NCI-H146 (cell line): ENCODE measurements at regions not wholly inside any gene's neighbourhood (a gene's known extent, or its start where the extent isn't known, plus 50 kb on each side); places are given as distances from the start of the nearest gene placed in this dataset.
"Not testable (repeated sequence)": the region's sequence is repeated elsewhere in the genome, so short reads cannot be mapped to it uniquely, and the experiment has no call there.

Experiments used
- DNase-seq: peaks from one replicate; lab custom pipeline; 2025; lab: John Stamatoyannopoulos, UW

DNA sequence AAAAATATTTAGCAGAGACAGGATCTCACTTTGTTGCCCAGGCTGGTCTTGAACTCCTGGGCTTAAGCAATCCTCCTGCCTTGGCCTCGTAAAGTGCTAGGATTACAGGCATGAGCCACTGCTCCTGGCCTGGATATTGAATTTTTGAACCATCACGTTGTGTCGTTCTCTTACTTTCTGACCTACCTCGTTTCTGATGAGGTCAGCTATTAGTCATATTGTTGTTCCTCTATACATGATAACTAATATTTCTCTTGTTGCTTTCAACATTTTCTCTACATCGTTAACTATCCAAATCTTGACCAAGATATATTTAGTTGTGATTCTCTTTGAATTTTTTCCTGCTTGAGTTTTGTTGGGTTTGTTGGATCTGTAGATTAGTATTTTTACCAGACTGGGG lies 541.3 kb upstream of the SOX11 start:
- no peak for DNase-seq

DNA sequence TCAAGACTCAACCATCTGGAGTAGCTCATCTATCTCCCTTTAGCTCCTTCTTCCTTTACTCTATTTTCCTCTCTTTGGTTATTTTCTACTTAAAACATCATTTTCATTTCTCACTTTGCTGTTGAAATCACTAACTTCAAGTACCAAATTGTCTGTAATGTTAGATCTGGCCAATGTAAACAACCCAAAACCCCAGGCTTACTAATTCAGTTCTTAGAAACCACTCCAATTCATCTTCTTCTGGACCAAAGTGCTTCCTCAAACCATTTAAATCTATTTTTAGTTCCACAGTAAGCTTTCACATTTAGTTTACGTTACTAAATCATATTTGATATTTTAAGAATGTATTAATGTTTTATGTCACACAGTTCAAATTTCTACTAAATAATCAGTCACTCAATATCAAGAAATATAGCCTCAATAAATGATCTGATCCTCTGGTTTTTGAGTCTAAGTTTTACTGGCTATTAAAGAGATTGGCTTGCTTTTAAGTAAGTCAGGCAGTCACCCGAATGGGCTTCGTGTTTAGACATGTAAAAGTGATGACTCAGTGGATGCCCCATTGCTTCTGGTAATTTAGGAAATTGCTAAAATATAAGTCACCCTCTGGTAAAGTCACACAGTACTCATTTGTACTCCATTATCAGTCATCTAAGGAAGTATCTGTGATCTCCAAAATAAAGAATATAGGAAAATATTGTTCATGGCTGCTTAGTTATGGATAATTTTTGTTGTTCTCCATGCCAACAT lies 527.2 kb upstream of the SOX11 start:
- no peak for DNase-seq

DNA sequence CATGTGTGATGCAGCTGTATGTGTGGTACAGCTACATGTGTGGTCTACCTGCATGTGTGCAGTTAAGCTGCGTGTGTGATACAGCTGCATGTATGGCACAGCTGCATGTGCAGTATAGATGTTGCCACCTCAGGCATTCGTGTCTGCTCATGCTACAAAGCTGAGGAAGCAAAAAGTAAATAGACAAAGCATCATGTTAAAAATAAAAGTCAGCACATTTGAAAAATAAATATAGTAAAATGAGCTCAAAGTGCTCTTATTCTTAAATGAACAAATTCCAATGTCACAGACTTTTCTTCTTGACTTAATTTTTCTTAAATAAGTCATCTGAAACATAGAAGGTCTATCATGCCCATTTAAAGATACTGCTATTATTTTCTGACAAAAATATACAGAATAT lies 519.3 kb upstream of the SOX11 start:
- DNase-seq: no peak

DNA sequence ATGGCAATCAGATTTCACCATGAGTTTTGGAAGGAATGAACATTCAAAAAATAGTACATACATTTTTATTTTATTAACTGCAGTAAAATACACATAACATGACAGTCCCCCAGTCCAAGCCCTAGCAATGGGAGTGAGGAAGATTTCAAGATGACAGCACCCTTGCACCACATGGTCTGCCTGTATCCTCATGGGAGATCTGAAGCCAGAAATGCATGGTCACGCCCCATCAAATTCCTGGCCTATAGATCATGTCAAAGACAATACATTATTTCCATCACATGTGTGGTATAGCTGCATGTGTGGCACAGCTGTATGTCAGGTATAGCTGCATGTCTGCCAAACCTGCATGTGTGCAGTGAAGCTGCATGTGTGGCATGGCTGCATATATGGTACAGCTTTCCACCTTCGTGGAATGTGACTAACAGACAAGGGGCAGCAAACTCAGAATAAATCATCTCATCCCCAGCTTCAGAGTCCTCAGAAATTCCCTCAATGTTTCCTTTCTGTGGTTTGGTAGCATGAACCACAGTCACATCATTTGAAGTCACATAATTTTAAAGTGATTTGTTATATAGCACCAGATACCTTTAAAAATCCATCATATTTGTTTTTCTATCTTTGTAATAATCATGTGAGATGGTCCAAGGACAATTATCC lies 518.2 kb upstream of the SOX11 start:
- DNase-seq: no peak

DNA sequence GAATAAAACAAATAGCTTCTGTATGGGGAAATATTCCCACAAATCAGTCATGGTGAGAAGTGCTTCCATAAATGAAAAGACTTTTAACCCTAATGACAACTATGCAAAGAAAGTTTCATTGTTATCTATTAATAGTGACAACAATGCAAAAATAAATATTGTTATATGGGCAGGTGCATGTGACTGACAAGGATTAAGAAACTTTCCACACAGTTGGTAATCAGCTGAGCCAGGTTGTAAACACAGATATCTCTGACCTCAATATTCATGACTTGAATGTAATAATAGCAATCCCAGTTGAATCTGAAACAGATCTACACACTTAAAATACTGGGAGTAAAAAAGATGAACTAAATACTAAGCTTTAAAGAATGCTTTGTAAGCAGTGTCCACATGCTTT lies 517.0 kb upstream of the SOX11 start:
- DNase-seq: peak; percentile 17

DNA sequence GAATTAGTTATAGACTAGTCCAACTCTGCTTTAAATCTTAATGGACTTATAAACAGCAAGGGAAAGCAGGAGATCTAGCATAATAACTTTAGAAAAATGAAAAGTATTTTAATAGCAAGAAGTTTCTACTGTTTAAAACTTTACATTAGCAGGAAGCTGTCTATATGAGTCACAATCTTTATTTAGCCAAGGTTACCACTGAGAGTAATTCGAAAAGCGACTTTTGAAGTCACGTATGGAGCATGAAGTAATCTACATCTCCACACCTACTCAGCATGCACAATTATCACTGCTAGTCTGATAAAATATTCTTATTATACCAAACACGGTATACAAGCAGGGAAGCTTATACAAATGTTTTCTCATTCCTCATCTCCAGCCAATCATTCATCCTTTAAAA lies 515.4 kb upstream of the SOX11 start:
- DNase-seq: no peak

DNA sequence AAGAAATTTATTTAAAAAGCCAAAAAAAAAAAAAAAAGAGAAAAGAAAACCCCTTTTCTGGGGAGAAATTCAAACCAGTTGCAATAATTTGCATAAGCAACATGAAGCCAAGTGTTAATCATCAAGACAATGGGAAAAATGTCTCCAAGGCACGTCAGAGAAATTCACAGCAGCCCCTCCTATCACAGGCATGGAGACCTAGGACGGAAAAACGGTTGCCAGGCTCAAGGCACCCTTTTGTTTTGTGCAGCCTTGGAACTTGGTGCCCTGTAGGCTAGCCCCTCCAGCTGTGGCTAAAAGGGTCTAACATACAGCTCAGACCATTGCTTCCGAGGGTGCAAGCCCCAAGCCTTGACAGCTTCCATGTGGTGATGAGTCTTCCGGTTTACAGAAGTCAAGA lies 509.2 kb upstream of the SOX11 start:
- no peak for DNase-seq

DNA sequence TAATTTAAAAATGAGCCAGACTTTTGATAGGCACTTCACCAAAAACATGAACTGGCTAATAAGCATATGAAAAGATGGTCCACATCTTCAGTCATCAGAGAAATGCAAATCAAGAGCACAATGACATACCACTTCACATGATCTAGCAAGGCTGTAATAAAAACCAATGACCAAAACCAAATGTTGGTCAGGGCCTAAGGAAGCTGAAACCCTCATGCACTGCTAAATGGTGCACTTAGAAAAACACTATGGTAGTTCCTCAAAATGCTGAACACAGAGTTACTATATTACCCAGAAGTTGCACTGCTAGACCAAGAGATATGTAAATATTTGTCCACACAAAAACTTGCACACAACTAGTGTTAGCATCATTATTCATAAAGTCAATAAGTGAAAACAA lies 504.9 kb upstream of the SOX11 start:
- DNase-seq: no peak

DNA sequence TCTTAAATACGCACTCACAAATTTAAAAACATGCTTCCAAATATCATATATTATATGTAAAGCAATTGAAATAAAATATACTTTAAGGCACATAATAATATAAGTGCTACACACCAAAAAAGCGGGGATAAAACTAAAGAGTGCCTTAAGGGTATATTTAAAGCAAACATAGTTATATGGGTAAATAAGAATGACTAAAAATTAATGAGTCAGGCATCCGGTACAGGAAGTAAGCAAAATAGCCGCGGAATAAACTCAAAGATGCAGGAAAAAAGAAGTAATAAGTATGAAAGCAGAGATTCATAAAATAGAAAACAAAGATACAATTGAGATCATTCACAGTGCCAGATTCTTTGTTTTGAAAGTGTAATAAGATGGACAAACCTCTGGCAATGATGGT lies 503.5 kb upstream of the SOX11 start:
- DNase-seq: no peak

DNA sequence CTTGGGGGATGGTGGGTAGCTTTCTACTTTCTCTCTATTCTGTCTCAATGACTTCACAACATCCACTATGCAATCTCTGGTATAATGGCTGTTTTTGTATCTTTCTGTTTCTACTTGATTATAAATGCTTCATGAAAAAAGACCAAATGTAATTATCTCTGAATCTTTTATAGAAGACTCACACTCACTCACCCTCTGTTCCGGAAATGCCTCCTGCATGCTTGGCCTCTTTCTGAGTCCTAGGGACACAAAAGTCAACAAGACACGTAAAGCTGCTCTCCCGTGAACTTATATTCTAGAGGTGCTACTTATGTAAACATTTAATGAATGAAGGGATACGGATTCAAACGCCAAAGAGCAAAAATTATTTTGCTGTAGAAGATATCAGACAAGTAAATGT lies 502.2 kb upstream of the SOX11 start:
- DNase-seq: no peak

DNA sequence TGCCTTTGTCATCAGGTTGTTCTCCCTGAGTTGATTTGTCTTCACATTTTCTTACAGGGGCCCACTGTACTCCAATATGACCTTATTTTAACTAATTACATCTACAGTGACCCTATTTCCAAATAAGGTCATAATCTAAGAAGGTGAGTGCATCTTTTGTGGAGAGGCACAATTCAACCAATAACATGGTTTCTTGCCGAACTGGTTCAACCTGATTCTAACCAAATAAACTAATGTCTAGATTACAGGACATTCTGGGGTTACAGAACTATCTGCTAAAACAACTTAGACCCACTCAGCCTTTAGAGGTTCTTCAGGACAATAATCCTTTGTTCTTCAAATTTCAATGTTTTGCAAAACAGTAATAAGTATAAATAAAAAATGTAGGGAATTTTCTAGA lies 496.5 kb upstream of the SOX11 start:
- no peak for DNase-seq

DNA sequence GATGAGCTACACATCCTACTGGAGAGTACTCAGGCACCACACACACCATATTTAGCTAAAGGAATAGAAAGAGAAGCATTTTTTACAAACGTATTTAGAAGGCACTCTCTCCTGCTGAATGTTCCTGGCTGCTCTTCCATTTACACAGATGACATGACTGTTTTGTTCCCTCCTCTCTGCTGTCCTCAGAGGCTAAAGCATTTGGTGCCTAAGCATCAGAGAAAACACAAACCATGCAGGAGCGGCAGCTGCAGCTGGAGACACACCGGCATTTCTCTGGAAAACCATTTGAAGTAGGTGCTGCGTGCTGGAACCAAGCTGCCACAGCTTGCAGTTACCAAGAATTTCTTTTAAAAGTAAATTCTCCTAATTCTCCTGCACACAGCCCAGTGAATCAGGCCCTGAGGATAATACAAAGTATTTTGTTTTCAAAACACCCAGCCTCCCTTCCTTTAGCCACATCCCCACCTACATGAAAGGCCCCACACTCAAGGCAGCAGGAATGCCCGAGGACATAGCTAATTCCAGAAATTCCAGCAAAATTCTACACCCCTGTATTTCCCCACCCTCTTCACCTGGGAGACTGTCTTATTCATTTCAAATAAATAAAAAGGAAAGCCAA lies 488.9 kb upstream of the SOX11 start:
- DNase-seq: no peak

DNA sequence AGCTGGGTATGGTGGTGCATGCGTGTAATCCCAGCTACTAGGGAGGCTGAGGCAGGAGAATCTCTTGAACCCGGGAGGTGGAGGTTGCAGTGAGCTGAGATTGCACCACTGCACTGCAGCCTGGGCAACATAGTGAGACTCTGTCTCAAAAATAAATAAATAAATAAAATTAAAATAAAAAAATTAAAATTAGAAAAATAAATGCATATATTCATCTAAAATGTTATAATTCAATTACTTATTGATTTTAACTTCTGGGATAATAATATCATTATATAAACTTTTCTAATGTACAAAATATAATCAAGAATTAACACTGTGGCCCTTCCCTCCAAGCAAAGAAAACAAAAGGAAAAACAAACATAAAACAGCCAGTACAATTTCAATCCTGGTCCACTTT lies 485.4 kb upstream of the SOX11 start:
- DNase-seq: not testable (repeated sequence)

DNA sequence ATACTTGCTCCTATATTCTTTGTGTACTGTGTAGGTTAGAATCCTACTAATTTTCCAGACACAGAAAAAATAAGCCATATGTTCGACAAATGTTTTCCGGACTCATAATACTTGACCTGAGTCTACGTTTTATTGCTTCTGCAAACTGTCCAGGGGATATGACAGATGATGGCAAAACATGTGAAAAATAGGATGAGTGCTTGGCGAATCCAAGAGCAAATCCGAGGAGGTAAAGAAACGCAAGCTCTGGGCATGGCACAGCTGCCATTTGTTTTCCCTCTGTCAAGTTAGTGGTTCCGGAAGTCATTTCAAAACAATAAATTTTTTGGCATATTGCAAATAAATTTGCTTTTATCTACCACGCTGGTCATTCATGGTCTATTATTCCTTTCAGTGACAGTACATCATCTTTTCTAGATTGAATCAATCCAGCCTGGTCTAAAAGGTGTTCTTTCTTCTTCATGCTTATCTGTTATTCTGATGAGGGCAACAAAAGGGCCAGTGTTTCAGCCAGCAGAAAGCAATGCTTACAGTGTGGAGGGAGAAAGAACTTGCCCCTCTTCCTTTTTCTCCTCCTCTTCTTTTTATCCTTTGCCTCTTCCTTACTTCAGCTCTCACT lies 476.1 kb upstream of the SOX11 start:
- DNase-seq: no peak

DNA sequence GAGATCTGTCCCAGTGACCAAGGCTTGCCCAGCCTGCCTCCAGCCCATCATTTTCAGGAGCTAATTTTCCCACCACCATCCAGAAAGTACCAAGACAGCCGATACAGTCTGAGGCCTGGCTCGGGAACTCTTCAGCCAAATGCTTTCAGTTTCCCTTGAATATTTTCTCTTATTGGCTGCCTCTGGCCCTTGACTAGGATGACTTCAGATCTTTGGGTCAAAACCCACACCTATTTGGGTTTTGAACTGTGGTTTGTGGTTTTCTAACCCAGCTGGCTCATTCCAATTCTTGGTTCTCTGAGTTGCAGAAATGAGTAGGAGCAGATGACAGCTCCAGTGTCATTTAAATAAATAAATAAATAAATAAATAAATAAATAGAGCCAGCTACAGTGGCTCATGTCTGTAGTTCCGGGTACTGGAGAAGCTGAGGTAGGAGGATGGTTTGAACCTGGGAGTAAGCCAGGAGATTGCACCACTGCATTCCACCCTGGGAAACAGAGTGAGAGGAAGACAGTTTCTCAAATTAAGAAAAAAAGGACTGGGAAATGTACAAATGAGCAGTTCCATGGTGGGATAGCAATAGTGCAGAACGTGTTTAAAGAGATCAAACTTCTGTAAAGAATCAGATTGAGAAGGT lies 465.0 kb upstream of the SOX11 start:
- no peak for DNase-seq

DNA sequence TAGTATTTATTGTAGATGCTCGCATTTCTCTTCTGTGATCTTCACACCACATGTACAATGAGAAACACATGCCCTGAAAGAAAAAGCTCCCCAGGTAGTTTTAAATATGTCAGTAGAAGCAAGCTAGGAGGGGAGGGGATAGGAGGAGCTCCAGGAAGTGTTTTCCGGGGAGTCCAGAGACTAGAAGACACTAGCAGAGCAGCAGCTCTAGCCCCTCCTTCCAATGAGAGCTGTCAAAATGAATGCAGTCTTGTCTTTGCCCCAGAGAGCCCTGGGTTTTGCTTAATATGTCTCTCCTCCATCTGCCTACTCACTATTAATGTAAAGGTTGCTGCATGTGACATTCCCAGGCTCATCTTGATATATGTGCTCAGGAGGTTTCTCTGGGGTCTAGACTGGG lies 462.6 kb upstream of the SOX11 start:
- DNase-seq: no peak

DNA sequence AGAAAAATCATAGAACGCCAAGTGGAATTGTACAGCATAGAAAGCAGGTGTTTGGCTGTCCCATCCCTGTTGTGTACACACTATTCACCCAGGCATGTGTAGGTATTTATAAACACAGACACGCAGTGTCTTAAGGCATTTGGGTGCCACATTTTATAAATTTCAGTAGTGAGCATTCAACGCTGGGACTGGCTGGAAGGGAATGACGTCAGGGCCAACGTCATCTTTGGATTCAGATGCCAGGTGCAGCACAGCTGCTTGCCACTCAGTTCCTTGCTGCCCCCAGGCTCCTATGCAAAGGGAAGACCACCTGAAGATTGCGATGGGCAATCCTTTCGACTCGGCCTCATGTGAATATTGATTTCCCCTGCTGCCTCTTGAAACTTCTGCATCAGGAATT lies 461.7 kb upstream of the SOX11 start:
- DNase-seq: no peak

DNA sequence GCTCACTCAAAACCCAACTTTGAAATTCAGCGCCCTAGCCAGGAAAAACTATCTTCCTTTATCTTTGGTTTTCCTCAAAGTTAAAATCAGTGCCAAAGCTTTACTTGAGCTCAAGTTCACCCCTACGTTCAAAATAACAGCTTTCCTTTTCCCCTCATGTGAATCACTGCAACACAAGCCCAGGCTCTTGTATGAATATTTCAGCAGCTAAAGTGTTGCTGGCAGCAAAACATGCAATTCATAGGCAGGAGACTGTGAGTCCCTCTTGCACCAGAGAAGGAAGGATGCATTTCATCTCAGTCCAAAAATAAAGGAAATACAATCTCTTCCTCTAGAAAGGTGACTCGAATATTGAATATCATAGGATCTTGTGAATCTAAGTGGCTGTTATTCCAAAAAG lies 461.3 kb upstream of the SOX11 start:
- DNase-seq: no peak

DNA sequence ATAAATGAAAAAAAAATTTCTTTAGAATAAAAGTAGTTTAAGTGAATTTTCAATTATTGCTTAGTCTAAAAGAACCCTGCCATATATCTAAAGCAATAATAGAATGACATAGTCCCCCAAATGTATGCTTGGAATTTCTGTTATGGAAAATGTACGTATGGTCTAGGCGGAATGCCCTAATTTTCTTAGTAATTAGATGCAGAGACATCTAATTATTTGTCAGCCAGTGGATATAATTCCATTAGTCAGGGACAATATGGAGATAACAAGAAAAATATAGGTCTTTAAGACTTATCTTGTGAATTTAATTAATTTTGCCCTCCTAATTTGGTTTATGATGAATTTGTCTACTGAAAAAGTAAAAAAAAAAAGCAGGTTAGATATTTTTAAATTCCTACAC lies 460.9 kb upstream of the SOX11 start:
- no peak for DNase-seq

DNA sequence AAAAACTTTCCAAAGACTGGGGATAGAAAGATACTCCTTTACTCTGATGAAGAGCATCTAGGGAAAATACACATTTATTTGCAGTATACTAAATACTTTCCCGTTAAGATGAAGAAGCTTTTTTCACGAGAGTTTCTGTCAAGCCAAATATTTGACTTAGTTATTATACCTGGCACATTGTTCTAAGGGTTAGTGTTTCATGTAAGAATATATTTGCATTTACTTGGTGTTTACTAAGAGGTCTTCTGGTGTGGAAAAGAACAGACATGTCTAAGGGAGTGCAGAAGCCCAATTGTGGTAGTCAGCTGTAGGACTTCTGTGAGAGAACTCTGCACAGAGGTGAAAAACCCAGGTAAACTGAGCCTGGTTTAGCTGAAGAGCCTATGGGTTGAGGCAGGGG lies 457.6 kb upstream of the SOX11 start:
- DNase-seq: no peak

DNA sequence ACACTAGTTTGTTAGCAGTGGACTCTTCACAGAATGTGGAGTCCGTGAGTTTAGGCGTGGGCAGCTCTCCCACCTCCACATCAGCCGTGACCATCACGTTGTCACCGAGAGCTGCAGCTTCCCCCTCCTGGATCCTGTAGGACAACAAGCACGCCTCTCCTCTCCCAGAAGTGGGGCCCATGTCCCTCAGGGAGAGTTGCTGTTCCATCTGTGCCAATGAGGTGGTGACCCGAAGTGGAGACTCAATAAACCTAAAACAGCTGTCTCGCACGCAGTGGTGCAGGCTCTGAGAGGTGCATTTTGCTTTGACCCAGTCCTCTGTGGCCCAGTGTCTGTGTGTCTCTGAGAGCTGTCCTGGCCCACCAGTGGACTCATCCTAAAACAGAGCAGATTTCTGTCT lies 456.5 kb upstream of the SOX11 start:
- DNase-seq: no peak

DNA sequence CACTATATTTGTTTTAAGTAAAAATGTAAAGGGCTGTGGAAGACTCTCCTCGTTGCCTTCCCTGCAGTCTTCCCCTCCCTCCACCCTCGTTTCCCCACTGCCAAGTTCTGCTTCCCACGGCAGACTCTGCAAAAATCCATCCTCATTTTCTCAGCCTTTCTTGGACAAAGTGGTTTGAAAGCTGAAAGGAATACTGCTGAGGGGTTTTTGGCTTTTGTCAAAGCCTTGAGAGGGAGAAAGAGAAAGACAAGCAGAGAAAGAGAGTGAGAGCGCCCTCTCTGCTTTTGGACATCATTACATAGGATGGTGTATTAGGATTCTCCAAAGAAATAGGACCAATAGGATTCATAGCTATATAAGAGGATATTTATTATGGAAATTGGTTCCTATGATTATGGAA lies 455.9 kb upstream of the SOX11 start:
- no peak for DNase-seq

DNA sequence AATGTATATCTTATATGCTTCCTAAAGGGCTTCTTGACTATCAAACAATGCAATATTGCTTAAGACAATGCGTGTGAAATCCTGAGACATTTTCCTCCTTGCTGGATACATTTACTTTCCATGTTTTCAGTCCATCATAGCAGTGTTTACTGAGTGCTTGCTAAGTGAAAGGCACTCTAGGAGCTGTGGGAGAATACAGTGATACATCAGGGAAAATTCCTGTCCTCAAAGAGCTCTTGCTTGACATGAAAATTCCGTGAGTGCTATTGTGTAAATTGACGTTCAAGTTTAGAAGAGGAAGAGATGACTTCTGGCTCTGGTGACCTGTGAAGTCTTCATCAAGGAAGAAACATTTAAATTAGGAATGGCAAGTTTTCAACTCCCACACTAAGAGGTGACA lies 449.4 kb upstream of the SOX11 start:
- DNase-seq: no peak
